HepG2 (cell line): ENCODE measurements at regions not wholly inside any gene's neighbourhood (a gene's known extent, or its start where the extent isn't known, plus 50 kb on each side); places are given as distances from the start of the nearest gene placed in this dataset.
A peak's percentile ranks its signal among the peaks of the same experiment; 100 is the strongest.

ENCODE experiments used
- ATAC-seq: fragments of 200-7000 bp; cut with Tn5 transposase; 3 replicates; pipeline ENCODE4 v1.9.1; 2020; ENCODE audit warnings: mild to moderate bottlenecking, moderate library complexity
- BruUV-seq: library from RNA; stranded (reverse); fragments of 400-500 nt; replicated peaks from 2 replicates; lab custom pipeline; 2021; lab: Mats Ljungman, UMichigan
- CTCF ChIA-PET: fragments of 300-600 bp; formaldehyde crosslinking; extraction: SDS; loops from one replicate; lab custom pipeline; 2021; ENCODE audit warnings: low total read pairs, inconsistent platforms, low intra/inter-chr PET ratio; lab: Yijun Ruan, JAX
- POLR2A ChIA-PET: fragments of 350-600 bp; sonication (Branson Sonifier 250); formaldehyde crosslinking; loops from one replicate; lab custom pipeline; 2020; ENCODE audit warnings: antibody characterized with exemption, inconsistent platforms; lab: Yijun Ruan, JAX
- DNase-seq: peaks from one replicate; pipeline ENCODE4 v3.0.0-alpha.2; 2015; ENCODE audit warnings: low spot score
- FAIRE-seq: peaks from 3 replicates; lab custom pipeline; 2011; peaks lifted over from hg19 to GRCh38; lab: Jason Lieb, UNC
- H2AFZ ChIP-seq: one replicate; pipeline ENCODE4 v1.6.1; 2011; ENCODE audit warnings: low read length, inconsistent platforms
- H3K27ac ChIP-seq: fragments of 300-600 bp; 3 replicates; pipeline ENCODE4 v1.8.0; 2011; ENCODE audit warnings: mixed run types, mild to moderate bottlenecking, mixed read lengths, low read length, inconsistent platforms; ENCODE audit not compliant: insufficient read depth; ENCODE audit errors: extremely low read length
- H3K27me3 ChIP-seq, 2 experiments: fragments of 200-600 bp in 1 of 2; 2 replicates in 1 of 2; 3 replicates in 1 of 2; pipeline versions ENCODE4 v1.6.0 to v1.8.0; 2011; ENCODE audit warnings: low read length in 2 of 2, mild to moderate bottlenecking in 2 of 2, moderate library complexity in 2 of 2, inconsistent platforms in 1 of 2; ENCODE audit not compliant: insufficient read depth in 2 of 2, control insufficient read depth in 1 of 2
- H3K36me3 ChIP-seq, 2 experiments: fragments of 200-600 bp in 1 of 2; replicated peaks in 1 of 2; 2 replicates in 1 of 2; 3 replicates in 1 of 2; pipeline versions ENCODE4 v1.5.1 to v1.8.0; 2011; ENCODE audit warnings: low read length in 2 of 2, inconsistent platforms in 1 of 2; ENCODE audit not compliant: insufficient read depth in 2 of 2, control insufficient read depth in 1 of 2
- H3K4me1 ChIP-seq: 2 replicates; pipeline ENCODE4 v1.5.1; 2012; ENCODE audit warnings: low read length, inconsistent platforms; ENCODE audit not compliant: insufficient read depth
- H3K4me2 ChIP-seq: 2 replicates; pipeline ENCODE4 v1.6.0; 2011; ENCODE audit warnings: low read depth, low read length, inconsistent platforms
- H3K4me3 ChIP-seq, 3 experiments: fragments of 200-600 bp in 1 of 3; sonication (generic), shearing (Covaris generic) in 1 of 3; replicated peaks in 1 of 3; 2 replicates each; pipeline ENCODE4 v1.5.1; 2011 to 2016; ENCODE audit warnings: low read length in 3 of 3, inconsistent platforms in 2 of 3, low read depth in 2 of 3, mild to moderate bottlenecking in 2 of 3, control low read depth in 1 of 3, mixed read lengths in 1 of 3; ENCODE audit not compliant: insufficient read depth in 1 of 3
- H3K79me2 ChIP-seq: one replicate; pipeline ENCODE4 v1.6.1; 2011; ENCODE audit warnings: low read length, inconsistent platforms; ENCODE audit not compliant: insufficient read depth
- H3K9ac ChIP-seq: 2 replicates; pipeline ENCODE4 v1.6.0; 2011; ENCODE audit warnings: mild to moderate bottlenecking, low read depth, low read length, inconsistent platforms; ENCODE audit not compliant: insufficient read depth
- H3K9me3 ChIP-seq: 2 replicates; pipeline ENCODE4 v1.5.1; 2012; ENCODE audit warnings: mild to moderate bottlenecking, low read length
- H4K20me1 ChIP-seq: 2 replicates; pipeline ENCODE4 v1.6.0; 2011; ENCODE audit warnings: inconsistent platforms, mild to moderate bottlenecking, low read length, moderate library complexity; ENCODE audit not compliant: insufficient read depth
- AHR ChIP-seq: IDR thresholded peaks from 2 replicates; pipeline ENCODE4 v1.6.1; 2018; ENCODE audit warnings: missing genetic modification reagents, missing compliant biosample characterization
- E2F1 ChIP-seq: sonication (generic); formaldehyde crosslinking; IDR thresholded peaks from 2 replicates; pipeline ENCODE4 v1.5.0; 2020; ENCODE audit warnings: missing genetic modification reagents
- HMG20B ChIP-seq: conservative IDR thresholded peaks from 2 replicates; pipeline ENCODE4 v1.6.1; 2016; ENCODE audit warnings: missing genetic modification reagents, missing compliant biosample characterization
- POLR2AphosphoS2 ChIP-seq: IDR thresholded peaks from 2 replicates; pipeline ENCODE4 v1.6.1; 2011; ENCODE audit warnings: low read depth, low read length, improper control_type of control experiment
- TBL1XR1 ChIP-seq: fragments of 150-350 bp; IDR thresholded peaks from 2 replicates; pipeline ENCODE4 v1.6.1; 2014; ENCODE audit warnings: borderline replicate concordance, low read length; ENCODE audit not compliant: partially characterized antibody
- THRA ChIP-seq: sonication (generic); formaldehyde crosslinking; IDR thresholded peaks from 2 replicates; pipeline ENCODE4 v1.4.0; 2020; ENCODE audit warnings: missing genetic modification reagents, borderline replicate concordance
- ZBTB7A ChIP-seq: sonication (generic); formaldehyde crosslinking; IDR thresholded peaks from 2 replicates; pipeline ENCODE4 v1.8.0; 2022; ENCODE audit warnings: mild to moderate bottlenecking, missing genetic modification reagents
- ZNF737 ChIP-seq: sonication (generic); formaldehyde crosslinking; IDR thresholded peaks from 2 replicates; pipeline ENCODE4 v1.5.0; 2020; ENCODE audit warnings: missing genetic modification reagents, mild to moderate bottlenecking, borderline replicate concordance
- WGBS: methylation state at CpG from one replicate; pipeline ENCODE4 v1.1.6; 2017; ENCODE audit warnings: low lambda C conversion rate; 5-methylcytosine and 5-hydroxymethylcytosine counted together
- in situ Hi-C: cut with HindIII; loops from 2 replicates; pipeline ENCODE4 v1.10.0; 2017; ENCODE audit warnings: low pct_unique_long_range_greater_than_20kb; ENCODE audit not compliant: extremely low pct_ligation_motif_present
- intact Hi-C: fragments of 100-400 bp; cut with micrococcal nuclease; formaldehyde crosslinking; loops from one replicate; pipeline ENCODE4 v1.10.0; 2022; ENCODE audit not compliant: unreplicated experiment

GRCh38 chr6:41430875-41431274 is 95.5 kb downstream of the NCR2 start:
- H3K27ac ChIP-seq, result no peak overlapping the region
- ChIA-PET POLR2A (no interaction called here), CTCF (no interaction called here)
- H3K4me2 ChIP-seq, result no peak overlapping the region
- WGBS, result 53% methylated on average over 4 of the region's 4 CpGs
- H3K27me3 ChIP-seq, result peaks cover 3 to 38% of the 10 kb centered on the region in 2 experiments; a peak in 4 of 5 replicates
- TF ChIP-seq TBL1XR1 (no peak), THRA (peak; percentile 26; the same call in 1 of the 2 replicates)
- no peak overlapping the region for H3K4me3 ChIP-seq
- FAIRE-seq (no peak), DNase-seq (no peak), ATAC-seq (no peak)
- no peak overlapping the region for H2AFZ ChIP-seq
- no peaks in the 10 kb centered on the region for H3K9me3 ChIP-seq
- intact Hi-C loops, result no loop called here
- H3K79me2 ChIP-seq, result no peaks in the 10 kb centered on the region
- no TSS peak for BruUV-seq
- no peak overlapping the region for H3K9ac ChIP-seq
- in situ Hi-C loops, result no loop called here
- H3K4me1 ChIP-seq, result peaks cover 41% of the 10 kb centered on the region
- no peaks in the 10 kb centered on the region for H4K20me1 ChIP-seq
- H3K36me3 ChIP-seq, result no peaks in the 10 kb centered on the region

- WGBS, result 12% methylated on average over 3 of the region's 3 CpGs
- TF ChIP-seq ZBTB7A (CRISPR knock-in tag) (no peak), ZNF737 (CRISPR knock-in tag) (no peak), POLR2AphosphoS2 (no peak), E2F1 (CRISPR knock-in tag) (no peak), HMG20B (CRISPR knock-in tag) (no peak), AHR (no peak)
- TF ChIP-seq, all 625 proteins: peak for 0
- CTCF ChIA-PET, result no interaction called here
Measured at GRCh38 chr6:41432280-41432679, 96.9 kb downstream of the NCR2 start.

More at GRCh38 chr6:41432280-41432679, 96.9 kb downstream of the NCR2 start:
- POLR2A ChIA-PET, result interaction anchor here (1.0 kb wide), 1 partner anchor 25 kb away, joined by 3 read pairs; no protein-coding TSS in a partner anchor
- Histone ChIP-seq H3K9ac (no peak overlapping the region), H3K4me1 (peaks cover 27% of the 10 kb centered on the region), H3K27ac (no peak overlapping the region), H3K4me2 (no peak overlapping the region; the same call in 1 of the 2 replicates), H2AFZ (no peak overlapping the region), H4K20me1 (no peaks in the 10 kb centered on the region), H3K4me3 (no peak overlapping the region), H3K9me3 (no peaks in the 10 kb centered on the region), H3K79me2 (no peaks in the 10 kb centered on the region), H3K27me3 (peaks cover 3 to 25% of the 10 kb centered on the region in 2 experiments; a peak in 4 of 5 replicates), H3K36me3 (no peaks in the 10 kb centered on the region)
- ATAC-seq (no peak), FAIRE-seq (no peak), DNase-seq (no peak)
- no TSS peak for BruUV-seq
- intact Hi-C loops, result no loop called here
- in situ Hi-C loops, result no loop called here
